ENCODE measurements at regions not wholly inside any gene's neighbourhood (a gene's known extent, or its start where the extent isn't known, plus 50 kb on each side); places are given as distances from the start of the nearest gene placed in this dataset.

DNA sequence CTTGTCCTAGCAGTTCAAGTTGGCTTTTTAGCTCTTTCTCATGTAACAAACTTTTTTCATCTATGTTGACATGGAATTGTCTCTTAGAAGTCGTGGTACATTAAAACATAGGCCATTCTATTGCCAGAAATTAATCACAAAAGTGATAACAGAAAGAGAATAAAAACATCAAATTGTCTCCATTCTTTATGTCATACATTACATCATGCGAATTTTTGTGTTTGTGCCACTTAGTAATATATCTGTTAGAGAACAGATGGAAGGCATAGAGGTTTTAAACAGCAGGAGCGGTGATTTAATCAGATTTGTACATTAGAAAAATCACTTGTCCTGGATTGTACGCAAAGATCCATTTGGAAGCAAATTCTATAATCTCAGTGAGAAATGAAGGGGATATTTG, 136.5 kb upstream of the CDH20 start:
- Histone ChIP-seq H3K27me3 (ENCODE audit: control insufficient read depth, insufficient read depth, low read length) (no peaks in the 10 kb centered on the region), H3K9me3 (ENCODE audit: control insufficient read depth, insufficient read depth, low read length) (no peaks in the 10 kb centered on the region), H3K4me3 (ENCODE audit: low read depth, low read length) (no peak overlapping the region), H3K27ac (ENCODE audit: low read depth, low read length) (no peak overlapping the region)
- DNase-seq (ENCODE audit: low read depth, low spot score): no peak
- TF ChIP-seq, protein P1, sequence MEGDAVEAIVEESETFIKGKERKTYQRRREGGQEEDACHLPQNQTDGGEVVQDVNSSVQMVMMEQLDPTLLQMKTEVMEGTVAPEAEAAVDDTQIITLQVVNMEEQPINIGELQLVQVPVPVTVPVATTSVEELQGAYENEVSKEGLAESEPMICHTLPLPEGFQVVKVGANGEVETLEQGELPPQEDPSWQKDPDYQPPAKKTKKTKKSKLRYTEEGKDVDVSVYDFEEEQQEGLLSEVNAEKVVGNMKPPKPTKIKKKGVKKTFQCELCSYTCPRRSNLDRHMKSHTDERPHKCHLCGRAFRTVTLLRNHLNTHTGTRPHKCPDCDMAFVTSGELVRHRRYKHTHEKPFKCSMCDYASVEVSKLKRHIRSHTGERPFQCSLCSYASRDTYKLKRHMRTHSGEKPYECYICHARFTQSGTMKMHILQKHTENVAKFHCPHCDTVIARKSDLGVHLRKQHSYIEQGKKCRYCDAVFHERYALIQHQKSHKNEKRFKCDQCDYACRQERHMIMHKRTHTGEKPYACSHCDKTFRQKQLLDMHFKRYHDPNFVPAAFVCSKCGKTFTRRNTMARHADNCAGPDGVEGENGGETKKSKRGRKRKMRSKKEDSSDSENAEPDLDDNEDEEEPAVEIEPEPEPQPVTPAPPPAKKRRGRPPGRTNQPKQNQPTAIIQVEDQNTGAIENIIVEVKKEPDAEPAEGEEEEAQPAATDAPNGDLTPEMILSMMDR (IDR thresholded peaks at IDR 0.05; ENCODE audit: low read depth, low read length): no peak
- ChIA-PET POLR2A (no interaction called here), CTCF (no interaction called here)

DNA sequence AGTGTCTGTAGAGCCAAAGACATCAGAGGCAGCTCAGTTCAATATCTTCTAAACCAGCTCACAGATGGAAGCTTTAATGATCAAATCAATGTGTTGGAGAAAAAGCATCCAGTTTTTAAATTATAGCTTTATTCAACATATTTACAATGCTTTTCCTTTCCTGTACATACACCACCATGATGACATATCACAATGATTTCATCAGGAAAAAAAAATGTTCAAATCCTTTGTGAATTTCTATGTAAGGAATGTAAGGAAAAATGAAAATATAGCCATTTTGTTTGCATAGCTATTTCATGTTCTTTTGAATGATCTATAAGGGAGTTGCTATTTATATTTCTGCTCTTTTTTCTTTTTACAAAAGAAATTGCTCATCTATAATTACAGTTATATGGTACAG, 134.7 kb upstream of the CDH20 start:
- POLR2A ChIA-PET: no interaction called here
- no peaks in the 10 kb centered on the region for H3K9me3 ChIP-seq (ENCODE audit: control insufficient read depth, insufficient read depth, low read length)
- CTCF ChIA-PET: no interaction called here
- no peaks in the 10 kb centered on the region for H3K27me3 ChIP-seq (ENCODE audit: control insufficient read depth, insufficient read depth, low read length)
- H3K27ac ChIP-seq (ENCODE audit: low read depth, low read length): no peak overlapping the region
- DNase-seq (ENCODE audit: low read depth, low spot score): no peak
- H3K4me3 ChIP-seq (ENCODE audit: low read depth, low read length): no peak overlapping the region
- TF ChIP-seq, protein P1 (IDR thresholded peaks at IDR 0.05; ENCODE audit: low read depth, low read length): no peak

DNA sequence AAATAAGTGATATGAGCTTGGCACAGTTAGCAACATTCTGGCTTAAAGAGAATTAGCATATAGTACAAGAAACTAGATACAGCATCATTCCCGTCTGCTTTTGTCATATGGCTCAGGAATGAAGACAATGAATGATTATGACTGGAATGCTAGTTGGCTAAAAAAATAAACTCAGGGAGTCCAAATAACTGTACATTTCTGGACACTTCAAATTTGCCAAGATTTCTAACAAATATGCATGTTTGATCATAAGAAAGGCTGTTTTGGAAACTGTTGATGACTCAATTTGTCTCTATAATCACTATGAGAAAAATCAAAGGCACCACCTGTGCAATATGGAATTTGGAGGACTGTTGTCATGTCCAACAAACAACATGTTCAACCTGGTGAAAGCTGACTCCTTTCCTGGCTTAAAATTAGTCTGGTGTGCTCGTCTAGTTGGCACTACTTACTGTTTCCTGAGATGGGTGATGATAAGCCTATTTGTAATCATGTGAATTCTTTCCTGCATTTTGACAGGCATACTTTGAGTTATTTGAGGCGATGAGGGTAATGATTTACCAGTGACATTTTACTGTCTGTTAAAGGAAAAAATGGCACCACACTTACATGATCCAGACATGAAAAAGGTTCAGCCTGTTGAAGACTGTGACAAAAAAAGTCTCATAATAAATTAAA, 133.9 kb upstream of the CDH20 start:
- Histone ChIP-seq H3K27me3 (ENCODE audit: control insufficient read depth, insufficient read depth, low read length) (no peaks in the 10 kb centered on the region), H3K27ac (ENCODE audit: low read depth, low read length) (no peak overlapping the region), H3K4me3 (ENCODE audit: low read depth, low read length) (no peak overlapping the region), H3K9me3 (ENCODE audit: control insufficient read depth, insufficient read depth, low read length) (no peaks in the 10 kb centered on the region)
- POLR2A ChIA-PET: no interaction called here
- no peak for DNase-seq (ENCODE audit: low read depth, low spot score)
- TF ChIP-seq, protein P1 (IDR thresholded peaks at IDR 0.05; ENCODE audit: low read depth, low read length): no peak
- CTCF ChIA-PET: no interaction called here

DNA sequence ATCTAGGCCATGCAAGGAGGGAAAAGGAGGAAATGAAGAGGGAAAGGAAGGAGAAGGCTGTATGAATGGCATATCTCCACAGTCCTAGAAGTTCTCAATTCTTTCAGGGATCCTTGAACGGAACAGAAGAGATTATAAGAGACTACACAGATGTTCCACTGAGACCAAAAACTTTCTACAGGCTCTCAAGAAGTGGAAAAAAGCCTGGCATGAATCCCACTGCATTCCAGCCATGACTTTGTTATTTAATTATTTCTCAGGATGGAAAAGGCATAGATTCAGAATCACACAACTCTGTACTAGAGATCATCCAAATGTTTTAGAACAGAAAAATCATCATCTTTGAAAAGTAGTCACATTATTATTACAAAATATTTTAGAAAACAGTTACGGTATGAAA, 131.7 kb upstream of the CDH20 start:
- H3K9me3 ChIP-seq (ENCODE audit: control insufficient read depth, insufficient read depth, low read length): no peaks in the 10 kb centered on the region
- no peak for DNase-seq (ENCODE audit: low read depth, low spot score)
- no peak overlapping the region for H3K27ac ChIP-seq (ENCODE audit: low read depth, low read length)
- no peak overlapping the region for H3K4me3 ChIP-seq (ENCODE audit: low read depth, low read length)
- no peaks in the 10 kb centered on the region for H3K27me3 ChIP-seq (ENCODE audit: control insufficient read depth, insufficient read depth, low read length)
- ChIA-PET CTCF (no interaction called here), POLR2A (no interaction called here)
- TF ChIP-seq, protein P1 (IDR thresholded peaks at IDR 0.05; ENCODE audit: low read depth, low read length): no peak

DNA sequence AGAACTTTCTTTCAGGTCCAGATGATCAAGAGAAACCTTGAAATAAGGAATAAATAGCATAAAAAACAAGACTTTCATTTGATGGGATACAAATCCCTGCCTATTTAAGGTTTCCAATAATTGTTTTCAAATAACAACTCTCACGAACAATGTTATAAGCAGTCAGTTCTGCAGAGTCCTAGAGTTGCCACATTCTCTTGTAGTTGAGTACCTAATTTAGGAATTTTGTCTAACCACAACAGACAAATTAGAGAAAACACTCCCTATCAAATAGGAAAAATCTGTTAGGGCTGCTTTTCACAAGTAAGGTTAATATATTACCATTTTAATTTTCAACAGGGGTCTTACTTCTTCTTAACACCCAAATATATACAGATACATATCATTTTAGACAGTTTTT, 130.1 kb upstream of the CDH20 start:
- TF ChIP-seq, protein P1 (IDR thresholded peaks at IDR 0.05; ENCODE audit: low read depth, low read length): no peak
- POLR2A ChIA-PET: no interaction called here
- no peaks in the 10 kb centered on the region for H3K27me3 ChIP-seq (ENCODE audit: control insufficient read depth, insufficient read depth, low read length)
- no peak overlapping the region for H3K4me3 ChIP-seq (ENCODE audit: low read depth, low read length)
- no peak overlapping the region for H3K27ac ChIP-seq (ENCODE audit: low read depth, low read length)
- DNase-seq (ENCODE audit: low read depth, low spot score): no peak
- H3K9me3 ChIP-seq (ENCODE audit: control insufficient read depth, insufficient read depth, low read length): no peaks in the 10 kb centered on the region
- CTCF ChIA-PET: no interaction called here

Measured in AG04450 (cell line).